ENCODE measurements at regions not wholly inside any gene's neighbourhood (a gene's known extent, or its start where the extent isn't known, plus 50 kb on each side); places are given as distances from the start of the nearest gene placed in this dataset.
"Not testable (repeated sequence)": the region's sequence is repeated elsewhere in the genome, so short reads cannot be mapped to it uniquely, and the experiment has no call there.

DNA sequence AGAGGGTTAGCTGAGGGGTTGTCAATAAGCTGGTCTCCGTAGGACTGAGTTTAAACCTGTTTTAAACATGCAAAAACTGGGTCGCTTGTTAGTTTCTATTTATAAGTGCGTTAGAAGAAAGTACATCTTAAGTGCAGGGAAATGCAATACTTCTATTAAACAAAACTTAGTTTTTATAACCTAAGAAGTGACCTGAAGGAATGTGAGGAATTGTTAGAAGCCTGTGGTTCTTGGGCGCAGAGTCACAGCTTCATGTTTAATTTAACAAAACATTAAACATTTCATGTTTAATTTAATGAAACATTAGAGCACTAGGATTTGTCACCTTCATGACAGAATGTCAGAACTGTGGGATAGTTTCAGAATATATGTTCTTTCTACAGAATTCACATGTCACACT, 469.2 kb upstream of the WWC1 start:
- DNase-seq (ENCODE audit: low spot score), result no peak

DNA sequence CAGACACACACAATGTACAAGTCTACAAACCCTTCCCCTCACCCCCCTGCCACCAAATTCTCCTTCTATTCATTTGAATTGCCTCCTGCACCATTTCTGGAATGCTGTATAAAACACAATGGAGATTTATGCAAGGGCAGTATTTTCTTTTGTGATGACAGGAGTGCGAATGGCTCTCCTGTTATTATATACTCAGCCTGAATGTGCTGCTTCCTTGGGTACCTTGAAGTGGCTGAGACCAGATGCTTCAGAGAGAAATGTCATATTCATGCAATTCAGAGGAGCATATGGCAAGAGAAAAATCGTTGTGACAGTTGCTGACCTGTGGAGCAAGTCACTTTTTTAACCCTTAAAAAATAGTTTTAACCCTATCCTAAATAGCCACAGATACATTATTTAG, 468.0 kb upstream of the WWC1 start:
- no peak for DNase-seq (ENCODE audit: low spot score)

DNA sequence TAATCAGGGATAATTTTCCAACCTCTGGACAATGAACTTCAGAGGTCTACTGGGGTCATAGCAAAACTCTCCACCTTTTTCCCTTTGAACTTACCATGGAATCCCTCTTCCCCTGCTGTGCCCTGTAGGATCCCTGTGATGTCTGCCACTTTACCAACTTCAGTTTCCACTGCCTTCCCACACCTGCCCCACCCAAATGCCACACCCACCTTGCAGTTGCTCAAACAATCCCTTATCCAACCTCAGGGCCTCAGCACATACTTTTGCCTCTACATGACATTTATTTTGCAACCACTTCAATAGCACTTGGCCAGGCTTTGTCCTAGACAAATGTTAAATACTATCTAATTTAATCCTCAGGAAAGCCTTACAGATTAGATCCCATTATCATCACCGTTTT, 463.7 kb upstream of the WWC1 start:
- DNase-seq (ENCODE audit: low spot score), result no peak

GRCh38 chr5:167831754-167832504, 459.5 kb upstream of the WWC1 start:
- DNase-seq (ENCODE audit: low spot score), result no peak

- DNase-seq (ENCODE audit: low spot score), result no peak
Measured at GRCh38 chr5:167832609-167833008, 458.8 kb upstream of the WWC1 start.

- DNase-seq (ENCODE audit: low spot score), result no peak
Measured at GRCh38 chr5:167833456-167833855, 458.0 kb upstream of the WWC1 start.

DNA sequence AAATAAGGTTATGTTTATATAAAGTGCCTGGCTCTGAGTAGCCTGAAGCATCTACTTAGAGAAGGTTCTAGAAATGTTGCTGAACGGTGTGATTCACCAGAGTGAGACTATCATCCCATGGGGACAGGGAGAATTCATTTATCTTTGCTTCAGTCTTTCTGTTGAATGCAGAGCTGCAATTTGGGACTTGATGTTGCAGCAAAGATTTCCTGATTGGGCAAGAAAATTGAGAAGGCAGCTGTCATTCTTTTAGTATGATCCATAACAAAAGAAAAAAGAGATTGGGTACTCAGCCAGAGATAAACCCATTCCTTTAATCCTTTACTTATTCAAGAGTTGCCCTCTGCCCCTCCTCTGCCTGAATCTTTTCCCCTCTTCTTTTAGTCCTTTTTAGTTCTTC, 456.3 kb upstream of the WWC1 start:
- DNase-seq (ENCODE audit: low spot score), result no peak

DNA sequence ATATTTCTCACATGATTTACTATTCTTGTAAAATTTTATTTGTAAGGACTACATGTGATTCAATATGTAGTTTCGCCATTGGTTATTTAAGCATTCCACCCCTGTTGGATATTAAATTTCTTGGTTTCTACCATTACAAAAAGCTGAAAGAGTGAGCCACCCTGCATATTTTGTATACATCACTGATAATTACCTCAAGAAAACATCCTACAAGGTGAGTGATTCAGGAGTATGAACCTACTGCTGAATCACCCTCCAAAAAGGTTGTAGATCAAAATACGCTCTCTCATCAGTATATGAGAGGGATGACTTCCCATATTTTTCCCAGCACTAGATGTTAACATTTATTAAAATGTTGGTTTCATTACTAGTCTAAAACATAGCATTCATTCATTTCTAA, 454.3 kb upstream of the WWC1 start:
- DNase-seq (ENCODE audit: low spot score), result no peak

- no peak for DNase-seq (ENCODE audit: low spot score)
Measured at GRCh38 chr5:167839065-167839464, 452.4 kb upstream of the WWC1 start.

- no peak for DNase-seq (ENCODE audit: low spot score)
Measured at GRCh38 chr5:167840527-167841130, 450.8 kb upstream of the WWC1 start.

DNA sequence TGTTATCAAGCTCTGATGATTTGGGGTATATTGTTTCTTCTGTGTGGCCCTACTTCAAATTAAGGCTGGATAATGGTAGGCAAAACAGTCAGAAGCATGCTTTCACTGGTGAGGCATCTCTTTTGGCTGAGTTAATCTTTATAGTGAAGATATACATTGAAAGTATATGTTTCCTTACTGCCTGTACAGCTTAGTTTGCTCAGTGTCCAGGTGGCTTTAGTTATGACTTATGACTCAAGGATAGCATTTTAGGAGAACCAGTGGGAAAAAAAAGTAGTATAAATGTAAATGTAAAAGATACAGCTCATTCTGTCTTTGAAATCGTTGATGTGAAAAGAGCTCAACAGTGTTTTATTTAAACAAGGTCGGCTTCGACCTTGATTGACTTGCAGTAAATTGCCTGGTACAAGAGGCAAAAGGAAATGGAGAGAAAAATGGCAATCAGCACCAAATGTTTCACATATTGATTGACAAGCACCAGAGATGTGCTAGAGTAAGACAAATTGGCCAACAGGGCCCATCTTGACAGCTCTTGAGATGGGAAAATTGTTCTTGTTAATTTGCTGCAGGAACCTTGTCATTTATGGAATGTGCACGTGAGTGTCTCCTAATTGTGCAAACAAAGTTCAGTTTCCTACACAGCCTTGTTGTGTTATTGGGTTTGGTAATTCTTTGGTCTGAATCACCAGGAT, 447.4 kb upstream of the WWC1 start:
- no peak for DNase-seq (ENCODE audit: low spot score)

DNA sequence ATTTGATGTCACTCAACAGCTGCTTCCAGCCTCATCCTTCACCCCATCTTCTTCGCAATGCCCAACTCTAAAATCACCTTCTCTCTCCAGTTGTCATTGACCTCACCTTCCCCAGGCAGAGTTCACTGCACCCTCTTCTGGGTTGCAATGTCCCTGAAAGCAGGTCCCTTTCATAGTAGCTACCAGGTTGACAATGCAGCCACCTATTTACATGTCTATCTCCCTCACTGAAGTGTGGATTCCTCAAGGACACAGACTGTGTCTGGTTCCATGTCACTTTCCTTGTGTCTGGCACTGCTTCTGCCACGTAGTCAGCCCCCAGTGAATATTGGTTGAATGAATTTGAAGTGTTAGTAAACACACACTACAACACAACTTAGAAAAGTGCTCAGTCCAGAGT, 445.5 kb upstream of the WWC1 start:
- DNase-seq (ENCODE audit: low spot score), result no peak

GRCh38 chr5:167849874-167850273, 441.6 kb upstream of the WWC1 start:
- no peak for DNase-seq (ENCODE audit: low spot score)

DNA sequence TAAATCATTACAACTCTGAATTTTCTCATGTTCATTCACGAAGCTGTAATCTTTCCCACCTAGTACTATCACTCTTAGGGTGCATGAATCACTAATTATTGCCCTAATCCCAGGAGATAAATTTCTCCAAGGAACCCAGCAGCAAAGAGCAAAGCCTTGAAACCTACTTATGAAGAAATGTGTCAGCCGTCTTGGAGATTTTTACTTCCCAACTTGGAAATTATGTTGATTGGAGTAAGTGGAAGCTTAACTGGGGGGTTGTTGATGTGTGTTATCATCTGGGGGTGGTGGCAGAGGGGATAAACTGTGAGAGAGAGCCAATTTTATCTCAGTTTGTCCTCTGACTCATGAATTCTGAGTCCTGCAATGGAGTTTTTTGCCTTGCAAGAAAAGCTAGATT, 440.5 kb upstream of the WWC1 start:
- DNase-seq (ENCODE audit: low spot score), result no peak

DNA sequence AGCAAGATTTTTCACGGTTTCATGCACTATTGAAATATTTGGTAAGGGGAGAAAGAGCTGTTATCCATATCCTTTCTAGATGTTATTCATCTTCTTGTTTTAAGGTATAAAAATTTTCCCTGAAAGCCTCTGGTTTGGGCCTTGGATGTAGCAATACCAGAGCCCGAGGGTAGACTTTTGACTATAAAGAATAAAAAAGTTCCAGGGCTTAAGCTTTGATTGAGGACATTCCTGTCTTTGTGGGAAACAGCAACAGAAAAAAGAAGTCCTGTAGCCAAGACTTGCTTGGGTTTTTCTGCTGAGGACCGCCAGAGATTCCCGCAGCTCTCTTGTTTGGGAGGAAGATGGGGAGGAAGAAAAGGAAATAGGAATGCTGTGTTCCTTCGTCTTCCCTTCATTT, 440.0 kb upstream of the WWC1 start:
- no peak for DNase-seq (ENCODE audit: low spot score)

GRCh38 chr5:167852515-167852914, 438.9 kb upstream of the WWC1 start:
- DNase-seq (ENCODE audit: low spot score), result no peak

- DNase-seq (ENCODE audit: low spot score), result no peak
Measured at GRCh38 chr5:167853421-167853820, 438.0 kb upstream of the WWC1 start.

DNA sequence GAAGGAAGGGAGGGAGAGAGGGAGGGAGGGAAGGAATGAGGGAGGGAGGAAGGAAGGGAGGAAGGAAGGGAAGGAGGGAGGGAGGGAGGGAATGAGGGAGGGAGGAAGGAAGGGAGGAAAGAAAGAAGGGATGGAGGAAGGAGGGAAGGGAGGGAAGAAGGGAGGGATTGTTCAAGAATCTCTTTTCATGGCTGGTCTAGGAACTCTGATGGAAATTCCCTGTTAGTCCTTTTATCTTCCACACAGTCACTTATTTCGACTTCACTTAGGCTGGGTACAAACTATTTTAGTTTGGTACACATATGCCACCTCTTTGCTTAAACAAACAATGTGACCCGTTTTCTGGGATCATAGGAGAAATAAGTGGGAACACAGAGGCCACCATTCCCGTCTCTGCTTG, 435.6 kb upstream of the WWC1 start:
- DNase-seq (ENCODE audit: low spot score), result no peak

DNA sequence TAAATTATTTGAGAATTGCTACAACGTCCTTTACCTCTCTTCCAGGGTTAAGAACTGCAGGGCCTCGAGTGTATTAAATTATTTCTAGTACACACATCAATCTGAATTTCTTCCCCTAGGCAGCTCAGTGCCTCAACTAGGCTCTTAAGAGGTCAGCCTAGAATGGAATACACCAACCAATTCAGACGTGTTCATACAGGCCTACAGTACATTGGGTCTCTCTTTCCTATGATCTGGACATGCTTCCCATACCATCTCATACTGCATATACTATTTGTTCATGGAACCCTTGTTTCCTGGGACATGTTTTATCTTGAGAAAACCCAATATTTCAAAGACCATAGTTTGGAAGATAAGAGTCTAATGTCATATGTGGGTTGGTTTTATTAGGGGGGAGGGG, 434.1 kb upstream of the WWC1 start:
- DNase-seq (ENCODE audit: low spot score), result no peak

DNA sequence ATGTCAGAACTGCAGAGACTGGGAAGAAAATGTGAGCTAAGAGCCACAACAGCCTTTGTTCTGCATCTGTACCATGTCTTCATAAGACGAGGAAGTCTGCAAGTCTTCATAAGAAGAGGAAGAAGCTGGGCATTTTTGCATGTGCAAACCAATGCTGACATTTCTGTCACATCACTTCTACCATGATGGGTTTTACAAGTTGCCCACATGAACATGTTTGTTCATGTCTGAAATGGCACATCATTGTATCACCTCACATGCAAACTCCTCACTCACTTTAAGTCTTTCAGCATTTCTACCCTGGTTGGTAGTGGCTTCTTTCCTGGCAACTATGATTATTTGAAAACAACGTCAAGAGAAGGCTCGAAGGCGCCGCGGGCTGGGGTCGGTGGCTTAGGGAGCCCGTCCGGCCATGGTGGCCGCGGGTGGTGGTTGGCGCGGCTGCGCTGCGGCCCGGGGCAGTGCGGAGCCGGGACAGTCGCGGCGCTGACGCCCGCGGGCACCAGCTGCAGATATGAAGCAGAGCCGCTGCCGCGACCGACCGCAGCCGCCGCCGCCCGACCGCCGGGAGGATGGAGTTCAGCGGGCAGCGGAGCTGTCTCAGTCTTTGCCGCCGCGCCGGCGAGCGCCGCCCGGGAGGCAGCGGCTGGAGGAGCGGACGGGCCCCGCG, 433.1 kb upstream of the WWC1 start:
- DNase-seq (ENCODE audit: low spot score), result not testable (repeated sequence)

GRCh38 chr5:167861129-167861927, 430.1 kb upstream of the WWC1 start:
- peak; percentile 0 for DNase-seq (ENCODE audit: low spot score)

- DNase-seq (ENCODE audit: low spot score), result no peak
Measured at GRCh38 chr5:167861928-167862426, 429.5 kb upstream of the WWC1 start.
